ENCODE measurements at regions not wholly inside any gene's neighbourhood (a gene's known extent, or its start where the extent isn't known, plus 50 kb on each side); places are given as distances from the start of the nearest gene placed in this dataset.

GRCh38 chr9:117875886-117876285, 171.7 kb downstream of the TLR4 start:
- H3K4me1 ChIP-seq (ENCODE audit: insufficient read depth), result no peaks in the 10 kb centered on the region
- H3K4me2 ChIP-seq, result no peak overlapping the region
- no peaks in the 10 kb centered on the region for H3K36me3 ChIP-seq (ENCODE audit: insufficient read depth)
- no peaks in the 10 kb centered on the region for H3F3A ChIP-seq (replicated peaks; ENCODE audit: low read depth)
- Mint-ChIP-seq H3K27me3 (ENCODE audit: insufficient read depth, low read depth, poor library complexity) (no peaks in the 10 kb centered on the region), H3K9me3 (peaks cover 54% of the 10 kb centered on the region), H3K27ac (no peak overlapping the region), H3K4me1 (no peaks in the 10 kb centered on the region), H3K36me3 (ENCODE audit: low read depth) (no peaks in the 10 kb centered on the region; the same call in 2 of the 3 replicates), H3K4me3 (no peak overlapping the region)
- TF ChIP-seq STAT1 (IDR thresholded peaks at IDR 0.05; ENCODE audit: unreplicated experiment) (no peak), CTCF (conservative IDR thresholded peaks at IDR 0.05; ENCODE audit: low read depth in 2 of 2) (no peak), EZH2phosphoT487 (IDR thresholded peaks at IDR 0.05; ENCODE audit: unreplicated experiment) (no peak), EZH2 (IDR thresholded peaks at IDR 0.05; ENCODE audit: low read depth, unreplicated experiment) (no peak)
- TF ChIP-seq, protein P1, sequence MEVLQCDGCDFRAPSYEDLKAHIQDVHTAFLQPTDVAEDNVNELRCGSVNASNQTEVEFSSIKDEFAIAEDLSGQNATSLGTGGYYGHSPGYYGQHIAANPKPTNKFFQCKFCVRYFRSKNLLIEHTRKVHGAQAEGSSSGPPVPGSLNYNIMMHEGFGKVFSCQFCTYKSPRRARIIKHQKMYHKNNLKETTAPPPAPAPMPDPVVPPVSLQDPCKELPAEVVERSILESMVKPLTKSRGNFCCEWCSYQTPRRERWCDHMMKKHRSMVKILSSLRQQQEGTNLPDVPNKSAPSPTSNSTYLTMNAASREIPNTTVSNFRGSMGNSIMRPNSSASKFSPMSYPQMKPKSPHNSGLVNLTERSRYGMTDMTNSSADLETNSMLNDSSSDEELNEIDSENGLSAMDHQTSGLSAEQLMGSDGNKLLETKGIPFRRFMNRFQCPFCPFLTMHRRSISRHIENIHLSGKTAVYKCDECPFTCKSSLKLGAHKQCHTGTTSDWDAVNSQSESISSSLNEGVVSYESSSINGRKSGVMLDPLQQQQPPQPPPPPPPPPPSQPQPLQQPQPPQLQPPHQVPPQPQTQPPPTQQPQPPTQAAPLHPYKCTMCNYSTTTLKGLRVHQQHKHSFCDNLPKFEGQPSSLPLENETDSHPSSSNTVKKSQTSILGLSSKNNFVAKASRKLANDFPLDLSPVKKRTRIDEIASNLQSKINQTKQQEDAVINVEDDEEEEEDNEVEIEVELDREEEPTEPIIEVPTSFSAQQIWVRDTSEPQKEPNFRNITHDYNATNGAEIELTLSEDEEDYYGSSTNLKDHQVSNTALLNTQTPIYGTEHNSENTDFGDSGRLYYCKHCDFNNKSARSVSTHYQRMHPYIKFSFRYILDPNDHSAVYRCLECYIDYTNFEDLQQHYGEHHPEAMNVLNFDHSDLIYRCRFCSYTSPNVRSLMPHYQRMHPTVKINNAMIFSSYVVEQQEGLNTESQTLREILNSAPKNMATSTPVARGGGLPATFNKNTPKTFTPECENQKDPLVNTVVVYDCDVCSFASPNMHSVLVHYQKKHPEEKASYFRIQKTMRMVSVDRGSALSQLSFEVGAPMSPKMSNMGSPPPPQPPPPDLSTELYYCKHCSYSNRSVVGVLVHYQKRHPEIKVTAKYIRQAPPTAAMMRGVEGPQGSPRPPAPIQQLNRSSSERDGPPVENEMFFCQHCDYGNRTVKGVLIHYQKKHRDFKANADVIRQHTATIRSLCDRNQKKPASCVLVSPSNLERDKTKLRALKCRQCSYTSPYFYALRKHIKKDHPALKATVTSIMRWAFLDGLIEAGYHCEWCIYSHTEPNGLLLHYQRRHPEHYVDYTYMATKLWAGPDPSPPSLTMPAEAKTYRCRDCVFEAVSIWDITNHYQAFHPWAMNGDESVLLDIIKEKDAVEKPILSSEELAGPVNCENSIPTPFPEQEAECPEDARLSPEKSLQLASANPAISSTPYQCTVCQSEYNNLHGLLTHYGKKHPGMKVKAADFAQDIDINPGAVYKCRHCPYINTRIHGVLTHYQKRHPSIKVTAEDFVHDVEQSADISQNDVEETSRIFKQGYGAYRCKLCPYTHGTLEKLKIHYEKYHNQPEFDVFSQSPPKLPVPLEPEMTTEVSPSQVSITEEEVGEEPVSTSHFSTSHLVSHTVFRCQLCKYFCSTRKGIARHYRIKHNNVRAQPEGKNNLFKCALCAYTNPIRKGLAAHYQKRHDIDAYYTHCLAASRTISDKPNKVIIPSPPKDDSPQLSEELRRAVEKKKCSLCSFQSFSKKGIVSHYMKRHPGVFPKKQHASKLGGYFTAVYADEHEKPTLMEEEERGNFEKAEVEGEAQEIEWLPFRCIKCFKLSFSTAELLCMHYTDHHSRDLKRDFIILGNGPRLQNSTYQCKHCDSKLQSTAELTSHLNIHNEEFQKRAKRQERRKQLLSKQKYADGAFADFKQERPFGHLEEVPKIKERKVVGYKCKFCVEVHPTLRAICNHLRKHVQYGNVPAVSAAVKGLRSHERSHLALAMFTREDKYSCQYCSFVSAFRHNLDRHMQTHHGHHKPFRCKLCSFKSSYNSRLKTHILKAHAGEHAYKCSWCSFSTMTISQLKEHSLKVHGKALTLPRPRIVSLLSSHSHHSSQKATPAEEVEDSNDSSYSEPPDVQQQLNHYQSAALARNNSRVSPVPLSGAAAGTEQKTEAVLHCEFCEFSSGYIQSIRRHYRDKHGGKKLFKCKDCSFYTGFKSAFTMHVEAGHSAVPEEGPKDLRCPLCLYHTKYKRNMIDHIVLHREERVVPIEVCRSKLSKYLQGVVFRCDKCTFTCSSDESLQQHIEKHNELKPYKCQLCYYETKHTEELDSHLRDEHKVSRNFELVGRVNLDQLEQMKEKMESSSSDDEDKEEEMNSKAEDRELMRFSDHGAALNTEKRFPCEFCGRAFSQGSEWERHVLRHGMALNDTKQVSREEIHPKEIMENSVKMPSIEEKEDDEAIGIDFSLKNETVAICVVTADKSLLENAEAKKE (CRISPR knock-in tag; IDR thresholded peaks at IDR 0.05), result no peak
- TF ChIP-seq, protein P2, sequence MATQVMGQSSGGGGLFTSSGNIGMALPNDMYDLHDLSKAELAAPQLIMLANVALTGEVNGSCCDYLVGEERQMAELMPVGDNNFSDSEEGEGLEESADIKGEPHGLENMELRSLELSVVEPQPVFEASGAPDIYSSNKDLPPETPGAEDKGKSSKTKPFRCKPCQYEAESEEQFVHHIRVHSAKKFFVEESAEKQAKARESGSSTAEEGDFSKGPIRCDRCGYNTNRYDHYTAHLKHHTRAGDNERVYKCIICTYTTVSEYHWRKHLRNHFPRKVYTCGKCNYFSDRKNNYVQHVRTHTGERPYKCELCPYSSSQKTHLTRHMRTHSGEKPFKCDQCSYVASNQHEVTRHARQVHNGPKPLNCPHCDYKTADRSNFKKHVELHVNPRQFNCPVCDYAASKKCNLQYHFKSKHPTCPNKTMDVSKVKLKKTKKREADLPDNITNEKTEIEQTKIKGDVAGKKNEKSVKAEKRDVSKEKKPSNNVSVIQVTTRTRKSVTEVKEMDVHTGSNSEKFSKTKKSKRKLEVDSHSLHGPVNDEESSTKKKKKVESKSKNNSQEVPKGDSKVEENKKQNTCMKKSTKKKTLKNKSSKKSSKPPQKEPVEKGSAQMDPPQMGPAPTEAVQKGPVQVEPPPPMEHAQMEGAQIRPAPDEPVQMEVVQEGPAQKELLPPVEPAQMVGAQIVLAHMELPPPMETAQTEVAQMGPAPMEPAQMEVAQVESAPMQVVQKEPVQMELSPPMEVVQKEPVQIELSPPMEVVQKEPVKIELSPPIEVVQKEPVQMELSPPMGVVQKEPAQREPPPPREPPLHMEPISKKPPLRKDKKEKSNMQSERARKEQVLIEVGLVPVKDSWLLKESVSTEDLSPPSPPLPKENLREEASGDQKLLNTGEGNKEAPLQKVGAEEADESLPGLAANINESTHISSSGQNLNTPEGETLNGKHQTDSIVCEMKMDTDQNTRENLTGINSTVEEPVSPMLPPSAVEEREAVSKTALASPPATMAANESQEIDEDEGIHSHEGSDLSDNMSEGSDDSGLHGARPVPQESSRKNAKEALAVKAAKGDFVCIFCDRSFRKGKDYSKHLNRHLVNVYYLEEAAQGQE (IDR thresholded peaks at IDR 0.05; ENCODE audit: unreplicated experiment), result no peak
- TF ChIP-seq, protein P3, sequence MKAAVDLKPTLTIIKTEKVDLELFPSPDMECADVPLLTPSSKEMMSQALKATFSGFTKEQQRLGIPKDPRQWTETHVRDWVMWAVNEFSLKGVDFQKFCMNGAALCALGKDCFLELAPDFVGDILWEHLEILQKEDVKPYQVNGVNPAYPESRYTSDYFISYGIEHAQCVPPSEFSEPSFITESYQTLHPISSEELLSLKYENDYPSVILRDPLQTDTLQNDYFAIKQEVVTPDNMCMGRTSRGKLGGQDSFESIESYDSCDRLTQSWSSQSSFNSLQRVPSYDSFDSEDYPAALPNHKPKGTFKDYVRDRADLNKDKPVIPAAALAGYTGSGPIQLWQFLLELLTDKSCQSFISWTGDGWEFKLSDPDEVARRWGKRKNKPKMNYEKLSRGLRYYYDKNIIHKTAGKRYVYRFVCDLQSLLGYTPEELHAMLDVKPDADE (IDR thresholded peaks at IDR 0.05), result no peak
- H3K79me2 ChIP-seq (replicated peaks; ENCODE audit: insufficient read depth), result no peaks in the 10 kb centered on the region
- H3K4me3 ChIP-seq, result no peak overlapping the region
- H3K27me3 ChIP-seq (ENCODE audit: insufficient read depth), result no peaks in the 10 kb centered on the region
- H2AFZ ChIP-seq, result no peak overlapping the region
- H3K27ac ChIP-seq (ENCODE audit: low read depth), result no peak overlapping the region
- no peak for ATAC-seq
- no peaks in the 10 kb centered on the region for H4K20me1 ChIP-seq (replicated peaks; ENCODE audit: insufficient read depth)
- H3K9me2 ChIP-seq (ENCODE audit: insufficient read depth), result no peaks in the 10 kb centered on the region; the same call in 1 of the 2 replicates
- no peak for DNase-seq (ENCODE audit: low spot score)

Measured in GM23338 (cell line).